HEK293T (cell line): ENCODE measurements at regions not wholly inside any gene's neighbourhood (a gene's known extent, or its start where the extent isn't known, plus 50 kb on each side); places are given as distances from the start of the nearest gene placed in this dataset.

ENCODE experiments used
- CTCF ChIA-PET: fragments of 350-600 bp; formaldehyde crosslinking; extraction: SDS; loops from one replicate; lab custom pipeline; 2021; ENCODE audit warnings: antibody characterized with exemption, inconsistent platforms; lab: Yijun Ruan, JAX
- POLR2A ChIA-PET: fragments of 350-600 bp; formaldehyde crosslinking; extraction: SDS; loops from one replicate; lab custom pipeline; 2020; ENCODE audit warnings: antibody characterized with exemption, inconsistent platforms; lab: Yijun Ruan, JAX
- DNase-seq: peaks from one replicate; pipeline ENCODE4 v3.0.0; 2012; ENCODE audit warnings: mixed read lengths; ENCODE audit errors: extremely low spot score
- ARNT ChIP-seq: fragments of 450-650 bp; IDR thresholded peaks from 2 replicates; pipeline ENCODE4 v1.6.1; 2017; ENCODE audit warnings: mild to moderate bottlenecking
- BHLHE40 ChIP-seq: fragments of 450-650 bp; IDR thresholded peaks from 2 replicates; pipeline ENCODE4 v1.6.1; 2016; ENCODE audit warnings: mild to moderate bottlenecking, moderate library complexity, borderline replicate concordance
- CTBP1 ChIP-seq: fragments of 450-650 bp; IDR thresholded peaks from 2 replicates; pipeline ENCODE4 v1.6.1; 2016; ENCODE audit warnings: borderline replicate concordance
- ELF4 ChIP-seq: fragments of 450-650 bp; IDR thresholded peaks from 2 replicates; pipeline ENCODE4 v1.6.1; 2017; ENCODE audit warnings: antibody characterized with exemption
- FOXA1 ChIP-seq: fragments of 450-650 bp; IDR thresholded peaks from 2 replicates; pipeline ENCODE4 v1.6.1; 2016; ENCODE audit warnings: mild to moderate bottlenecking
- FOXK2 ChIP-seq: fragments of 450-650 bp; IDR thresholded peaks from 2 replicates; pipeline ENCODE4 v1.6.1; 2016; ENCODE audit warnings: mild to moderate bottlenecking
- FOXM1 ChIP-seq: fragments of 450-650 bp; IDR thresholded peaks from 2 replicates; pipeline ENCODE4 v1.6.1; 2017; ENCODE audit warnings: mild to moderate bottlenecking, borderline replicate concordance
- HDGF ChIP-seq: fragments of 450-650 bp; IDR thresholded peaks from 2 replicates; pipeline ENCODE4 v1.6.1; 2017; ENCODE audit warnings: antibody characterized with exemption, borderline replicate concordance
- L3MBTL2 ChIP-seq: fragments of 450-650 bp; conservative IDR thresholded peaks from 2 replicates; pipeline ENCODE4 v1.6.1; 2016; ENCODE audit warnings: mild to moderate bottlenecking
- LEF1 ChIP-seq: fragments of 450-650 bp; IDR thresholded peaks from 2 replicates; pipeline ENCODE4 v1.6.1; 2017; ENCODE audit warnings: mild to moderate bottlenecking, borderline replicate concordance
- NFRKB ChIP-seq: fragments of 450-650 bp; IDR thresholded peaks from 2 replicates; pipeline ENCODE4 v1.6.1; 2016; ENCODE audit warnings: mild to moderate bottlenecking, moderate library complexity
- PKNOX1 ChIP-seq: fragments of 450-650 bp; IDR thresholded peaks from 2 replicates; pipeline ENCODE4 v1.6.1; 2016
- SP1 ChIP-seq: fragments of 450-650 bp; IDR thresholded peaks from 2 replicates; pipeline ENCODE4 v1.6.1; 2017
- SUZ12 ChIP-seq: fragments of 450-650 bp; IDR thresholded peaks from 2 replicates; pipeline ENCODE4 v1.6.1; 2016; ENCODE audit warnings: mild to moderate bottlenecking
- TARDBP ChIP-seq: fragments of 450-650 bp; IDR thresholded peaks from 2 replicates; pipeline ENCODE4 v1.6.1; 2016
- ZNF384 ChIP-seq: fragments of 450-650 bp; IDR thresholded peaks from 2 replicates; pipeline ENCODE4 v1.6.1; 2016

GRCh38 chr16:51290442-51291285 lies 139.6 kb upstream of the SALL1 start:
- ChIA-PET CTCF (interaction anchor here (0.6 kb wide), 1 partner anchor 55 kb away, joined by 6 read pairs; no protein-coding TSS in a partner anchor), POLR2A (no interaction called here)
- TF ChIP-seq NFRKB (no peak), FOXK2 (no peak), ZNF384 (no peak), BHLHE40 (no peak), FOXM1 (no peak), CTBP1 (no peak), SUZ12 (no peak), ARNT (no peak), PKNOX1 (no peak), SP1 (no peak), LEF1 (no peak), L3MBTL2 (no peak), ELF4 (no peak), FOXA1 (no peak), TARDBP (no peak), HDGF (no peak)
- DNase-seq: no peak

GRCh38 chr16:51289336-51289735 lies 138.3 kb upstream of the SALL1 start:
- TF ChIP-seq SUZ12: no peak
- no peak for TF ChIP-seq FOXA1
- TF ChIP-seq FOXK2: no peak
- no peak for TF ChIP-seq ARNT
- TF ChIP-seq PKNOX1: no peak
- no peak for TF ChIP-seq BHLHE40
- TF ChIP-seq L3MBTL2: no peak
- TF ChIP-seq NFRKB: no peak
- no peak for TF ChIP-seq ZNF384
- TF ChIP-seq LEF1: no peak
- TF ChIP-seq ELF4: no peak
- TF ChIP-seq TARDBP: no peak
- no peak for TF ChIP-seq HDGF
- POLR2A ChIA-PET: no interaction called here
- DNase-seq: no peak
- CTCF ChIA-PET: interaction anchor here (0.5 kb wide), 1 partner anchor 107 kb away, joined by 3 read pairs; no protein-coding TSS in a partner anchor

- ChIA-PET POLR2A (no interaction called here), CTCF (no interaction called here)
- no peak for DNase-seq
- TF ChIP-seq ELF4 (no peak), TARDBP (no peak), ZNF384 (no peak), NFRKB (no peak), HDGF (no peak), LEF1 (no peak), FOXM1 (no peak), FOXK2 (no peak), CTBP1 (no peak), FOXA1 (no peak), ARNT (no peak), BHLHE40 (no peak), SP1 (no peak), PKNOX1 (no peak), L3MBTL2 (no peak), SUZ12 (no peak)
Observed at GRCh38 chr16:51287121-51287755, 136.2 kb upstream of the SALL1 start.

GRCh38 chr16:51286272-51286671 lies 135.2 kb upstream of the SALL1 start:
- TF ChIP-seq NFRKB: no peak
- no peak for TF ChIP-seq L3MBTL2
- no peak for TF ChIP-seq LEF1
- ChIA-PET POLR2A (no interaction called here), CTCF (no interaction called here)
- DNase-seq: no peak

GRCh38 chr16:51276336-51276735 lies 125.3 kb upstream of the SALL1 start:
- ChIA-PET CTCF (no interaction called here), POLR2A (no interaction called here)
- no peak for TF ChIP-seq ZNF384
- TF ChIP-seq FOXA1: no peak
- no peak for TF ChIP-seq ELF4
- TF ChIP-seq FOXM1: no peak
- no peak for TF ChIP-seq LEF1
- TF ChIP-seq SUZ12: no peak
- TF ChIP-seq BHLHE40: no peak
- no peak for TF ChIP-seq ARNT
- TF ChIP-seq FOXK2: no peak
- no peak for TF ChIP-seq TARDBP
- no peak for TF ChIP-seq L3MBTL2
- TF ChIP-seq NFRKB: no peak
- no peak for TF ChIP-seq SP1
- TF ChIP-seq CTBP1: no peak
- TF ChIP-seq HDGF: no peak
- TF ChIP-seq PKNOX1: no peak
- no peak for DNase-seq
